Endodermal cell (in vitro differentiated cells): ENCODE measurements at regions not wholly inside any gene's neighbourhood (a gene's known extent, or its start where the extent isn't known, plus 50 kb on each side); places are given as distances from the start of the nearest gene placed in this dataset.

Experiments used
- DNase-seq: peaks from one replicate; pipeline ENCODE4 v3.0.0-alpha.2; 2017
- H3K27ac ChIP-seq: 2 replicates; pipeline ENCODE4 v1.5.1; 2013; ENCODE audit warnings: mild to moderate bottlenecking, low read depth, low read length, moderate library complexity
- H3K27me3 ChIP-seq: 2 replicates; pipeline ENCODE4 v1.6.1; 2013; ENCODE audit warnings: mild to moderate bottlenecking, low read length, moderate library complexity; ENCODE audit not compliant: insufficient read depth, control insufficient read depth, poor library complexity, severe bottlenecking
- H3K36me3 ChIP-seq: 2 replicates; pipeline ENCODE4 v1.7.0; 2013; ENCODE audit warnings: mild to moderate bottlenecking, low read length, moderate library complexity; ENCODE audit not compliant: control insufficient read depth, insufficient read depth
- H3K4me1 ChIP-seq: one replicate; pipeline ENCODE4 v1.7.0; 2013; ENCODE audit warnings: low read length; ENCODE audit not compliant: control insufficient read depth, insufficient read depth
- H3K4me3 ChIP-seq: 2 replicates; pipeline ENCODE4 v1.5.1; 2013; ENCODE audit warnings: mild to moderate bottlenecking, low read length, moderate library complexity
- H3K9ac ChIP-seq: 2 replicates; pipeline ENCODE4 v1.6.1; 2013; ENCODE audit warnings: mild to moderate bottlenecking, low read length, moderate library complexity; ENCODE audit not compliant: poor library complexity, severe bottlenecking; ENCODE audit errors: extremely low read depth
- H3K9me3 ChIP-seq: 2 replicates; pipeline ENCODE4 v1.6.1; 2013; ENCODE audit warnings: mild to moderate bottlenecking, low read length, moderate library complexity; ENCODE audit not compliant: control insufficient read depth
- H3K27ac Mint-ChIP-seq: 2 replicates; pipeline ENCODE4 v1.8.0; 2020; ENCODE audit warnings: mixed read lengths
- H3K27me3 Mint-ChIP-seq: 2 replicates; pipeline ENCODE4 v1.8.0; 2021; ENCODE audit warnings: mild to moderate bottlenecking, mixed read lengths; ENCODE audit not compliant: insufficient read depth
- H3K36me3 Mint-ChIP-seq: 2 replicates; pipeline ENCODE4 v1.8.0; 2020; ENCODE audit warnings: low read depth, mixed read lengths
- H3K4me1 Mint-ChIP-seq: 2 replicates; pipeline ENCODE4 v1.8.0; 2020; ENCODE audit warnings: mixed read lengths
- H3K4me3 Mint-ChIP-seq: 2 replicates; pipeline ENCODE4 v1.8.0; 2020; ENCODE audit warnings: mild to moderate bottlenecking, moderate library complexity, mixed read lengths
- H3K9me3 Mint-ChIP-seq: 2 replicates; pipeline ENCODE4 v1.8.0; 2020; ENCODE audit warnings: mild to moderate bottlenecking, mixed read lengths
- CTCF ChIP-seq: fragments of 200-600 bp; sonication (generic); conservative IDR thresholded peaks from 2 replicates; pipeline ENCODE4 v1.5.0; 2021; ENCODE audit warnings: antibody characterized with exemption, mild to moderate bottlenecking
- WGBS, 2 experiments: methylation state at CpG; one replicate each; pipeline versions ENCODE4 v1.1.5 to v1.1.7; 2013; ENCODE audit warnings: missing lambda C conversion rate in 2 of 2, mixed read lengths in 1 of 2; ENCODE audit not compliant: insufficient coverage in 1 of 2, insufficient read length in 1 of 2; 5-methylcytosine and 5-hydroxymethylcytosine counted together

- Histone ChIP-seq H3K9ac (no peak overlapping the region), H3K36me3 (no peaks in the 10 kb centered on the region), H3K4me1 (no peaks in the 10 kb centered on the region), H3K27me3 (no peaks in the 10 kb centered on the region), H3K27ac (no peak overlapping the region), H3K9me3 (peaks cover 34% of the 10 kb centered on the region), H3K4me3 (no peak overlapping the region)
- peaks cover 47% of the 10 kb centered on the region for H3K9me3 Mint-ChIP-seq
- no peaks in the 10 kb centered on the region for H3K36me3 Mint-ChIP-seq
- H3K4me3 Mint-ChIP-seq, result no peak overlapping the region
- WGBS, 2 experiments, result 46% methylated on average over 1 of the region's 1 CpG; no CpG with 5 or more reads in 1 of the 2 experiments
- H3K27ac Mint-ChIP-seq, result no peak overlapping the region
- no peaks in the 10 kb centered on the region for H3K4me1 Mint-ChIP-seq
- DNase-seq, result no peak
- TF ChIP-seq CTCF, result no peak
- H3K27me3 Mint-ChIP-seq, result no peaks in the 10 kb centered on the region
Measured at GRCh38 chrX:144810539-144810938, 436.8 kb upstream of the SPANXN1 start.

GRCh38 chrX:144819406-144819805 lies 427.9 kb upstream of the SPANXN1 start:
- DNase-seq, result no peak
- Histone ChIP-seq H3K9me3 (peaks cover 41% of the 10 kb centered on the region), H3K27me3 (no peaks in the 10 kb centered on the region), H3K4me3 (no peak overlapping the region), H3K27ac (no peak overlapping the region), H3K4me1 (no peaks in the 10 kb centered on the region), H3K36me3 (no peaks in the 10 kb centered on the region), H3K9ac (no peak overlapping the region)
- Mint-ChIP-seq H3K27me3 (no peaks in the 10 kb centered on the region), H3K4me3 (no peak overlapping the region), H3K4me1 (no peaks in the 10 kb centered on the region), H3K9me3 (peaks cover 44% of the 10 kb centered on the region), H3K36me3 (no peaks in the 10 kb centered on the region), H3K27ac (no peak overlapping the region)
- no peak for TF ChIP-seq CTCF

GRCh38 chrX:144840616-144841015 lies 406.7 kb upstream of the SPANXN1 start:
- no peak for DNase-seq
- Mint-ChIP-seq H3K27me3 (no peaks in the 10 kb centered on the region), H3K9me3 (peaks cover 33% of the 10 kb centered on the region), H3K4me3 (no peak overlapping the region), H3K27ac (no peak overlapping the region), H3K4me1 (no peaks in the 10 kb centered on the region), H3K36me3 (no peaks in the 10 kb centered on the region)
- WGBS, 2 experiments, result 74% methylated on average over 1 of the region's 1 CpG; no CpG with 5 or more reads in 1 of the 2 experiments
- Histone ChIP-seq H3K9ac (no peak overlapping the region), H3K27me3 (no peaks in the 10 kb centered on the region), H3K36me3 (no peaks in the 10 kb centered on the region), H3K4me3 (no peak overlapping the region), H3K27ac (no peak overlapping the region), H3K9me3 (peaks cover 39% of the 10 kb centered on the region), H3K4me1 (no peaks in the 10 kb centered on the region)
- no peak for TF ChIP-seq CTCF
